Erythroblast (primary cell): ENCODE measurements at regions not wholly inside any gene's neighbourhood (a gene's known extent, or its start where the extent isn't known, plus 50 kb on each side); places are given as distances from the start of the nearest gene placed in this dataset.

ENCODE experiments used
- GATA1 ChIP-seq: IDR thresholded peaks from 2 replicates; pipeline ENCODE4 v1.6.1; 2011; ENCODE audit warnings: low read depth, mild to moderate bottlenecking, control low read depth, low read length, moderate library complexity
- POLR2A ChIP-seq: IDR thresholded peaks from 2 replicates; pipeline ENCODE4 v1.6.1; 2011; ENCODE audit warnings: mild to moderate bottlenecking, low read length

DNA sequence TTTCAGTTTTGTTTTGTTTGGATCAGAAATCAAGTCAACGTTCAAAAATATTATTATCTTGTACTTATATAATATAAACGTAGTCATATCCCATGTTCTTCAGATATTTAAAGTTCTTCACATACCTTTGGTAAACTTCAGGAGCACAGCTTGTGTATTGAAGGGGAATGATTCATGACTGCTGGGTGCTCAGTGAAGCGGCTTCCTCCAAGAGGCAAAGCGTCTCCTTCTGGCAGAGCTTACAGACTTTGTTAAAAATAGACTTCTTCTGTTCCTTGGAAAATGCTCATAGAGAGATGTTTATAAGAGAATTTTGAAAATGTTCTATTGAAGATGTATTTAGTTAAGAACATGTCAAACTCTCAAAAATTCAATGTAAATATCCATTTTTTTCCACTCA lies 155.6 kb upstream of the CNTNAP4 start:
- TF ChIP-seq POLR2A (no peak), GATA1 (no peak)
